Skeletal muscle cell (primary cell): ENCODE measurements at regions not wholly inside any gene's neighbourhood (a gene's known extent, or its start where the extent isn't known, plus 50 kb on each side); places are given as distances from the start of the nearest gene placed in this dataset.
A peak's percentile ranks its signal among the peaks of the same experiment; 100 is the strongest.

Source experiments
- DNase-seq: peaks from one replicate; pipeline ENCODE4 v3.0.0-alpha.2; 2010; ENCODE audit warnings: low read depth
- H3K4me3 ChIP-seq: 2 replicates; pipeline ENCODE4 v1.5.1; 2011; ENCODE audit warnings: low read depth, mild to moderate bottlenecking, control low read depth, low read length, moderate library complexity

DNA sequence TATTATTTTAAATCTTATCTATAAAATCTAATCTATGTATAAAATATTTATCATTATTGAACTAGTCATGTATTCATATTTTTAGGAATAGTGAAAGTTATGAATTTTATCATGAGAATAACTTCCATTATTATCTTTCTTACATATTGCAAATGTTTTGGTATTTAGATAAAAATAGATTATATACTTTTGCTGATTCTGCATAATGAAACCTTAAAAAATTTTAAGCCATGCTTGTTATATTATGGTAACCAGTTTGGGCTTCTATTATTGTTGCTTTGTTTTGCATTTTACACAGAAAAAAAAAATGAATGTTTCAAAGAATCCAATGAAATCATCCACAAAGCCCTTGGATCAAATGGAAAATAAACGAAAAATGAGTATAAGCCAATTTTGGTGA is 772.5 kb downstream of the NR2F1-AS1 start:
- no peak for DNase-seq
- H3K4me3 ChIP-seq = no peak overlapping the region

DNA sequence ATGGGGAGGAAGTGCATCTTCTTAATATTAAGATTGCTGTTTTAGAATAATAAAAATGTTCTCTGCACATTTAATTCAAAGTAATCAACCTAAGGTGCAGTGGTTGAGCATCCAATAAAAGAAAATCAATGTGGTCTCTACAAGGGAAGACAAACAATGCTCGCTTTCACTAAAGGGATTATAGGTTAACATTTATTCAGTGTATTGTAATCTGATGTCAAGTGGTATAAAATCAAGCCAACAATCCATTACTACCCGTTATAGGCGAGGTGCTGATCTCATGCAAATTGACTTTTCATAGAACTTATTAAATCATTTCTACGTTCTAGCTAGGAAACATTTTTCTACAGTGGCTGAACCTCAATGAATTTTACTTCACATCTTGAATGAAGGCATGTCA is 773.9 kb downstream of the NR2F1-AS1 start:
- H3K4me3 ChIP-seq = no peak overlapping the region
- no peak for DNase-seq

DNA sequence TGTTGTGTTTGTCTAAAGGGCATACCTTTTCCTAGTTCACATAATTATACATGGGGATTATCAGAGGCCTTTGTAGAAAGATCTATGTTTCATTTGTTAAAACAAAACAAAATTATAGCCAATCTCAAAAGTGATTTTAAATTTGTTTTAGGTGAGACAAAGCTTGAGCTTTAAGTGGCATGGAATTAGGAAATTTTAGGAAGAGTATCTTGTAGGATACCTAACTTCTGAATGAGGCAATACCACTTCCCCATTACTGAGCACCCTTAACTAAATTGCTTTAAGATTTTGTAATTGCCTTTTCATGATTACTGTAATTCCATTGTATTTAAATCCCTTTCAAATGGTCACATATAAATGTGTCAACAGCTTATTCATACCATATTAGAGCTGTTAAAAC is 775.6 kb downstream of the NR2F1-AS1 start:
- no peak overlapping the region for H3K4me3 ChIP-seq
- no peak for DNase-seq

DNA sequence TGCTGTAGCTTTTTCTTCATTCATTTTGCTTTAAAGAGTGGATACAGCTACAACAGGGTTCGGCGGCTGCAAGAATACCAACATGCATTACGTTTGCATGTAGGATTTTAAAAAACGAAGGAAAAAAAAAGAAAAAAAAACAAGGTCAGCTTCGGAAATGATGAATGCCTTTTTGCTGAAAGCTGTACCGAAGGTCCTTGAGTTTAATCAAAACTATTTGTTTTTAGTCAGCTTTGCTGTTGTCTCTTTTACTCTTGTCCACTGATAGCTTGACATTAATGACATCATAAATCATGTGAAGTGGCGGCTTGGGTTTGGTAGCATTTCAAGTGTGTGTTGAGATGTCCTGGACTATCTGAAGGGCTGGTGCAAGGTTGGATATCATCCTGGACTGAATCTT is 779.1 kb downstream of the NR2F1-AS1 start:
- H3K4me3 ChIP-seq = no peak overlapping the region
- no peak for DNase-seq

DNA sequence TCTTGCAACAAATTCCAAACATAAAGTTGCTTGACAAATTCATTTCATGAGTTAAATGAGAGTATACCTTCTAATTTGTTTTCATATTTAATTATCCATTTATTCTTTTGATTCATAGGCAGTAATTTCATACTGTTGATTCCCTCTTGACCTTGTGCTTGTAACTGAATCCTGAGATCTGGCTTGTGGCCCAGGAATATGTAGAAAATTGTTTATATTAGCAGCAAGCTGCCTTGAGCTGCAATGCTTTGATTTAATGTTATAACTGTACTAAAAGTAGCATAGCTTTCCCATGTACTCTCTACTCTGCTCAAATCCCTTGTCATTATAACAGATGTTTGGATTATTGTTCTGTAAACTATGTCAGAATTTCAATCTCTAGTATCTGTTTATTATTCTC is 780.7 kb downstream of the NR2F1-AS1 start:
- DNase-seq = peak; percentile 18
- no peak overlapping the region for H3K4me3 ChIP-seq

DNA sequence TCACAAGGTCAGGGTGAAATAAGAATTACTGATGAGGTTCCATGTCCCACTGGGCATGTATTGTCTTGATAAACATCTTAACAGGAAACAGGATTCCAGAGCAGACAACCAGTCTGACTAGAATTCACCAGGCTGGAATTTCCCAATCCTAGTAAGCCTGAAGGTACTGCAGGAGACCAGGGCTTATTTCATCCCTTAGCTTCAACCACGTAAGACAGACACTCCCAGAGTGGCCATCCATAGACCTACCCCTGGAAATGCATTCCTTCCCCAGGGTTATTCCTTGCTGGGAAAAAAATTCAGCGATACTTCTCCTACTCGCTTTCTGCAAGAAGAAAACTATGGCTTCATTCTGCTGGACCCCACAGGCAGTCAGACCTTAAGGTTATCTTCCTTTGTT is 785.4 kb downstream of the NR2F1-AS1 start:
- H3K4me3 ChIP-seq = no peak overlapping the region
- DNase-seq = no peak

DNA sequence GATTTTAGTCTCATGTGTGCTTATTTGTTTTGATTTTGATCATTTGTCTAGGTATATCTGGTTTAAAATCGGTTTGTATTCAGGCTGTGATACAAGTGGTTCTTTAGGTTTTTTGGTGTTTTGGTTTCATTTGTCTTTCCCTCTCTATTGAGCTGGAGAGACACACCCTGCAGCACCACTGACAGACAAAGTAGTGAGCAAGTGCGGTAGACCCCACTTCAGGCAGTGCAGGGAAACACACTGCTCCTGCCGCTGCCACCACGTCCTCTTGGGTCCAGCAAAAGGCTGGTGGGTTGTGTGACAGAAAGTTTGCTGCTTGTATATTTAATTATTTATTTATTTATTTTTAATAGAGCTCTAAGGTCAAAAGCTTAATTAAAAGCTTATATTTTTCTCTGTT is 801.0 kb downstream of the NR2F1-AS1 start:
- no peak for DNase-seq
- no peak overlapping the region for H3K4me3 ChIP-seq

DNA sequence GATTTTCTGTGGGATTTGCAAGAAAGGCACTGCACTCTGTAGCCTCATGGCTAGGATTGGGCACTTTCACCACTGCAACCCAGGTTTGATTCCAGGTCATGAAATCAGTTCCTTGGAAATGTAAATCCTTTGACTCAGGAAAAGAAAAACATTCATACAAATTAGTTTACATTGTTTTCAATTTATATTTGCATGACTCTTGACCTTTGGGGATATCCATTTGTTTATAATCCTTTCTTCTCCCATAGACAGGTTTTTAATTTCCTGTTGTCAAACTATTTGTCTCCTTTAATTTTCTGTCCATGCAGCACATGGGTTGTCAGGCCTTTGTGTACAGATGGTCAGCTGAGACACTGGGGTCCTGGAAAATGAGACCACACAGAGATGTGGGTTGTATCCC is 801.5 kb downstream of the NR2F1-AS1 start:
- no peak for DNase-seq
- no peak overlapping the region for H3K4me3 ChIP-seq

DNA sequence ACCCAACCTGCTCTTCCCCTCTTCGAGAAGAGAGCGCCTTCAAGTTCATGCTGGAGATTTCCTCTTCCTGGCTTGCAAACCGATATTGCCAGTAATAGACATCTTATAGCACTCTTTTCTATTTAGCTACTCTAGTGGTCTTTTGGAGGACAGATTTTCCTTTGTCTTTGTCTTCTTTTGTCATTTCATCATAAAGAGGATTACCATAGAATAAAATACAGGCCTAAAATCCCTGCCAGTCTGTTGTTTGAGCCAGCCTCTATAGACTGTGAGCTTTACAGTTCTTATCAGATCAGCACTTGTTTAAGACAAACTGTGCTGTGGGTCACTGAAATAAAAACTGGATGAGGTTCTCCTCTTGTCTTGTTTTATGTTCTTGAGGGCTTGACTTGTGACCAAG is 802.8 kb downstream of the NR2F1-AS1 start:
- no peak for DNase-seq
- H3K4me3 ChIP-seq = no peak overlapping the region

DNA sequence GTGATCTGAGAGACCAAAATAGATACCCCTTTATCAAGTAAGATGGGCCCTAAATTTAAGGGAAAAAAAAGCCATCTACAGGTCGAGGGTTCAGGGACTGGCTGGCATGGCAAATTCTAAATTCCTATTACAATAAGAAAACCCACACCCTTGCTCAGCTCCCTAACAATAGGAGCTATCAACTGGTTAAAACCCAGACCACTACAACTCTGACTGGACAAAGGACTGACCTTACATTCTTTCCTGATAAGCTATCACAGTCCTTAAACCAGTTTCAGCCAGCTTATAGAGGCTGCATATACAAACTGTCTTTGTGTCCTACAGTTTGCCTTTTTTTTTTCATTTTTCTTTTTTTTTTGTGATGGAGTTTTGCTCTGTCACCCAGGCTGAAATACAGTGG is 803.6 kb downstream of the NR2F1-AS1 start:
- no peak overlapping the region for H3K4me3 ChIP-seq
- no peak for DNase-seq

DNA sequence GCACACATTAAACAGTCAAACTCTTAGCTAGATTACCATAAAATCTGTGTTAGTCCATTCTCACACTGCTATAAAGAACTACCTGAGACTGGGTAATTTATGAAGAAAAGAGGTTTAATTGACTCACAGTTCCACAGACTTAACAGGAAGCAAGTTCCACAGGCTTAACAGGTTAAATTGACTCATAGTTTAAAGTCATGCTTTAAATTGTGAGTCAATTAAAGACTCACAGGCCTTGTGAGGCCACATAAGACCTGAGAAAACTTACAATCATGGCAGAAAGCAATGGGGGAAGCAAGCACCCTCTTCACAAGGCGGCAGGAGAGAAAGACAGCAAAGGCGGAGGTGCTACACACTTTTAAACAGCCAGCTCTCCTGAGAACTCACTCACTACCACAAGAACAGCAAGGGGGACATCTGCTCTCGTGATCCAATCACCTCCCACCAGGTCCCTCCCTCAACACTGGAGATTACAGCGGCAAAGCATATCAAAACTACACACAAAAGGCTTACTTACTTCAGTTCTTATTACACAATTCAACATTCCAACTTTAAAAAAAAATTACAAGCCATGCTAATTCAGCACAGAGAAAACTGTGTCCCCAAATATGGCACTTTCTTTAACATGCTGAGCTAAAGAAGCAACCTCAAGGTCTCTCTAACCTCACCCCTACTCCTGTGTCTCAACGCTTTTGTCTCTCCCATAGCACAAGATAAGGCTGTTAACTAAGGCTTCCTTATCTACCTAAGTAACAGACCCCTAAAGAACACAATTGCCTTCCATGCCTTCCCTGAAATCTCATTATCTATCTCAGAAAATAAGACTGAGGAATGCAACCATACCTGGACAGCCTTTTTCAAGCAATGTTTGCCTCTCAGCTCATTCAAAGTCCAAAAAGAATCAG is 805.1 kb downstream of the NR2F1-AS1 start:
- H3K4me3 ChIP-seq = no peak overlapping the region
- no peak for DNase-seq

DNA sequence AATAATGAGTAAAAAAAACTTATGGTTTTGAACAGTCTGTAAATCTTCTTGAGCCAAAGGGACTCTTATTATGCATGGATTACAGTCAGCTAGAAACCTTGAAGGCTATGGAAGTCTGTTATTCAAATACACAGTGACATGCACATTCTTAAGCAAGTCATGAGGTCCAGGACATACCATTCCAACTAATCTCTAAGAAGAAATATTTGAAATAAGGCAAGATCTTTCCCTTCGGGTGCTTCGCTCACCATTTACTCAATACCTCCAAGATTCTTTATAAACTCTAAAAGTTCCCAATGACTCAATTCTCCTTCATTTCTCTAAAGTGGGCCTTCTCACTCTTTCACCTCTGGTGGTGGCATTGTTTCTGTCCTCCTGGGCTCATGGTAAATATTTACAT is 811.0 kb downstream of the NR2F1-AS1 start:
- no peak overlapping the region for H3K4me3 ChIP-seq
- DNase-seq = peak; percentile 53

DNA sequence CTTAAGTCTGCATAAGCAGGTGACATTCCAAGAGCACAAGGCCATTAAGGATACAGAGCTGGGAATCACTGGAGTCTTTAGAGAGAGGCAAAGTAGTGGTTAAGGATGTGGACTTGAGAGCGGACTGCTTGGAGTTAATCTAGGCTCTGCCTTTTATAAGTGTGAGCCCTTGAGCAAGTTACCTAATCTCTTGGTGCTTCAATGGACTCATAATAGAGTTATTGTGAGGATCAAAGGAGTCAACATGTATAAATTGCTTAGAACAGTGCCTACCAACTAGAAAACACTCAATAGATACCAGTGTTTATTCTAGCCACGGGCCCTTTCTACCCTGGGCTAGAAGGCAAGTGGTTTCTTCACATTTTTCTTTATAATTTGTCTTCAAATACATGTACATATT is 819.4 kb downstream of the NR2F1-AS1 start:
- DNase-seq = no peak

DNA sequence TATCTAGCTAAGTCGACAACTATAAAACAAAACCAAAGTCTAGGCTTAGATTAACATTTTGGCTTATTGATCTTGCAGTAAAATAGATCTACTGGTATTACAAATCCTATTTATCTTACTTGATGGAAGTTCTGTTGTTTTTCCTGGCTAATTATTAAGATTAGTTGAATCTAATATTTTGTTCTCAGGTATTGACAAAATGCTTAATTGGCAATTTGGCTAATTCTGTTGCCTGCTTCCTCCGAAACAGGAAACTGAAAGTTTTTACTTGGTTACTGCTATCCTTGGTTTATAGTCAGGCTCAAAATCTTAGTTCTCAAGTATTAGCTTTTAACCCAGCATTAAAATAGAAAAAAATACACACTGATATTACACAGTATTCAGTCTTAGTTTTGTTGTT is 820.5 kb downstream of the NR2F1-AS1 start:
- no peak for DNase-seq
- no peak overlapping the region for H3K4me3 ChIP-seq

More for the DNA sequence above, 819.4 kb downstream of the NR2F1-AS1 start:
- H3K4me3 ChIP-seq = no peak overlapping the region

DNA sequence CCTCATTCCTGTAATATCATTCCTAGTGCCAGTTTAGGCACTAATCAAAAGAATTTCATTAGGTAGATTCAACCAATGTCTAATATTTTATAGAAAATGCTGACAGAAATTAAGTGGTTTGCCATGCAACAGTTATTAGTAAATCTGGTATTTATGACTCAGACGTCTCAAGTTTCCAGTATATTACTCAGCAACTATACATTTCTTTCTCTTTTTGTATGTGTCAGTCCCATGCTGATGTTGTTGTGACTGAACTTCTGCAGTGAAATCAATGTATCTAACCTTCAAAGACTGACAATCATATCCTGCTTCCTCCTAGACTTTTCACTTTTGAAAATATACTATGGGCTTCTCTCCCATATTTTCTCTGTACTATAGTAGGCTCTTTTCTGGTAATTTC is 822.5 kb downstream of the NR2F1-AS1 start:
- peak; percentile 42 for DNase-seq
- no peak overlapping the region for H3K4me3 ChIP-seq

DNA sequence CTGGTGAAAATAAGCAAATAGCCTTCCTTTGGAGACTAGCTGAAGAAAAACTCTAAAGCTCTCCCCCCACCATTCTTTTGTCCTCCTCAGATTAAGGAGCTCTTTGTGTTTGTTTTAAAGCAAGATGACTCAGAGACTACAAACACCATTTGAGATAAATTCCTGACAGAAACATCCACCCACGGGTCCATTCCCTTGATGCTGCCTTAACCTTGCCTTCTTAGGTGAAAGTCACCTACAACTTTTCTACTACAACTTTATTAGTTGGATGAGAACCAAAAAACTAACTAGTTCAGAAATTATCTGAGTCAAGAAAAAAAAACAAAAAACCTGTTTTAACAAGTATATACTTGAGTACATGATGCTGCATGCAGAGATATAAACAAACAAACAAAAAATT is 831.1 kb downstream of the NR2F1-AS1 start:
- H3K4me3 ChIP-seq = no peak overlapping the region
- peak; percentile 26 for DNase-seq

DNA sequence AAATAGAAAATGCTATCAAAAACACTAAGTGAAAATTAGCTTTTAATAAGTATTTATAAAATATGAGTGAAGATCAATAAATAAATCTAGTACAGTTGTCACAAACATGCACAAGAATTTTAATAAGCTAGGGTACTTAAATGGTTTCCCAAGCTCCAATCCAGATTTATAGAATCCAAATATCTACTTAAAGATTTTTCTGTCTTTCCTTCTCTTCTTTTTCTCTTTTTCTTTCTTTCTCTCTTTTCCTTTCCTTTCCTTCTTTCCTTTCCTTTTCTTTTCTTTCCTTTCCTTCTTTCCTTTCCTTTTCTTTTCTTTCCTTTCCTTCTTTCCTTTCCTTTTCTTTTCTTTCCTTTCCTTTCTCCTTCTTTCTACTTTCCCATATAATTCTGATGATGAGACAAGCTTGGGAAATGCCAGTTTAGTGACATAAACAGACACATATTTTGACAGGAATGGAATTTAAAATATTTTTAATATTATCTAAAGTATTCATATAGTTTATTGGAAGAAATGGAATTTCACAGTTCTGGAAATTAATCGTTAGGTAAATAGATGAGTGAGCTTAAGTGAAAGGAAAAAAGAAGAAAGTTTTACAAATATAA is 832.8 kb downstream of the NR2F1-AS1 start:
- no peak for DNase-seq
- H3K4me3 ChIP-seq = no peak overlapping the region

DNA sequence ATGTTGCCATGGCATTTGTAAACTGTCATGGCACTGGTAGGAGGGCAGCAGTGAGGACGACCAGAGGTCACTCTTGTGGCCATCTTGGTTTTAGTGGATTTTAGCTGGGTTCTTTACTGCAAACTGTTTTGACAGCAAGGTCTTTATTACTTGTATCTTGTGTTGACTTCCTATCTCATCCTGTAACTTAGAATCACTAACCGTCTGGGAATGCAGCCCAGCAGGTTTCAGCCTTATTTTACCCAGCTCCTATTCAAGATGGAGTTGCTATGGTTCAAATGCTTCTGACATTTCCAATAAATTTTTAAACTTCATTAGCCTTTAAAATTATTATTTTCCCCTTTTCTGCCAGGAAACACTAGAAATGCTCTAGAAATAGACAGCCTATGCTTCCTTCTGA is 839.1 kb downstream of the NR2F1-AS1 start:
- DNase-seq = no peak
- no peak overlapping the region for H3K4me3 ChIP-seq

DNA sequence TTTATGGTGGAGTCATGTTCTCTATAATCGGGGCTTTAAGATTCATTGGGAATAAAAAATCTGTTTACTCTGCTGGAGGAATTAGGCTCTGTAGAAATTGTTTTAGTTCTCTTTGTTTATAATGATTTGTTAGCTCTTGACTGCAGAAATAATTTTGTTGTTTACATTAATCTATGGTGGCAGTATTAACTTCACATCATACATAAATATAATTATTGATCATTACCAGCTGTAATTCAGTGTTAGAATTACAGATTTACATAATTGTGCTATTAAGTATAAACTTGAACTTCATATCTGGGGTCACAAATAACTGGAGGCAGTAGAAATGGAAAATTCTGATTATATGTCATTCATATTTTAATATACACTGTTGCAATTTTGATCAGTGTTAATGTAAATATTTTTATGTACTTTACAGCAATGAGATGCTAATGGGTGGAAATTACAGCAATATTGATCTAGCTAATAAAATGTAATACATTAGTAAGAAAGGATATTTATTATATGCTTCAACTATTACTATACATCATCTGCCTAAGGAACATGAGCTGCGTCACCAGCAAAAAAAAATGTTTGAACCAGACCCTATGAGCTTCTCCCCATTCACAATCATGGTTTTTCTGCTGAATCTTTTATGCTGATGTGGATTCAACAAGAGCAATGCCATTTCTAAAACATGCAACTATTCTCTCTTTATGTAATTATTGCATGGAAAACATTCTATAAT is 846.6 kb downstream of the NR2F1-AS1 start:
- no peak overlapping the region for H3K4me3 ChIP-seq
- no peak for DNase-seq

DNA sequence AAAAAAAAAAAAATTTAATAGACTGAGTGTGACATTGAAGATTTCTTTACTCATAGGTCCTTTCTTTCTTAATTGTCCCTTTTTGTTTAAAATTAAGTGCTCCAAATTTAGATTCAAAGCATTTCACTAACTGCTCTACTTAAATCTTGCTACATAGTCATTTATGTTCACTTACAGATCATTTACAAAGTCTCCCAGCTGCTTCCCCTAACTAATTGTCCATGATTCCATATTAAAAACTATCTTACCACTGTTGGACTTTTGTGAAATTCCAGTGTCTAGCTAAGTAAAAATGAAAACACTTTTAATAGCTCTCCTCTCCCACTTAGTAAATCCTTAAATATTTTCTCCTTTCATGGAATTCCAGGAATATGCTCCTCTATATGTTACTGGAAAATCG is 850.5 kb downstream of the NR2F1-AS1 start:
- no peak for DNase-seq
- no peak overlapping the region for H3K4me3 ChIP-seq
